HG03558 (cell line): ENCODE measurements at regions not wholly inside any gene's neighbourhood (a gene's known extent, or its start where the extent isn't known, plus 50 kb on each side); places are given as distances from the start of the nearest gene placed in this dataset.

Experiments
- ATAC-seq: cut with Tn5 transposase; IDR thresholded peaks from one replicate; pipeline ENCODE4 v1.9.1; 2021; ENCODE audit warnings: moderate number of reproducible peaks; ENCODE audit not compliant: unreplicated experiment; ENCODE audit errors: extremely low read depth

DNA sequence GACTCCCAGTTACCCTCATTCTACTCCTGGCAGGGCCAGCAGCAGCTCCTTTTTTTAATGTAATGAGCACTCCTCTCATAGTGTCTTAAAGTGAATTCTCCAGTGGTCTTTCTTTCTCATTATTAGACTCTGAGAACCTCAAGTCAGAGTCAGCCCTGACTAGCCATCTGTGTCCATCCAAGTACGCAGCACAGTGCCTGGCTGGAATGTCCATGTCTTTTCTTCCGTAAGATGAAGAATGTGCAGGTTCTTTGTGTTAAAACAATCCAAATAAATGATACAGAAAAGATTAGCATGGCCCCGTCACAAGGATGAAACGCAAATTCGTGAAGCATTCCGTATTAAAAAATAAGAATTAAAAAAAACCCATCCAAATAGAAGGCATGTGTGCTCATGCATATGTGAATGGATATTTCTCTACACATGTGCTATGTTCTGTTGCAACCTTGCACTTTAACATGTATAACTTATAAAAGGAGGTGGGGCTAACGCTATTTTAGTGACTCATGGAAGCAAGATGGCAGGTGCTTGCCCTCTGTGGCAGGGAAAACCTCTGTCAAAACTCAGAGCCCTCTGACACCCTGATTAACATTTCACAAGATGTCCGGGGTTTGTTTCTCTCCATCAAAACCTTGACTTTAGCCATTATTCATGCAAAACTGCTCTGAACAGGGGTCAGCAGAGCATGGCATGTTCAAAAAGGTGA lies 170.7 kb upstream of the TOPAZ1 start:
- no peak for ATAC-seq

DNA sequence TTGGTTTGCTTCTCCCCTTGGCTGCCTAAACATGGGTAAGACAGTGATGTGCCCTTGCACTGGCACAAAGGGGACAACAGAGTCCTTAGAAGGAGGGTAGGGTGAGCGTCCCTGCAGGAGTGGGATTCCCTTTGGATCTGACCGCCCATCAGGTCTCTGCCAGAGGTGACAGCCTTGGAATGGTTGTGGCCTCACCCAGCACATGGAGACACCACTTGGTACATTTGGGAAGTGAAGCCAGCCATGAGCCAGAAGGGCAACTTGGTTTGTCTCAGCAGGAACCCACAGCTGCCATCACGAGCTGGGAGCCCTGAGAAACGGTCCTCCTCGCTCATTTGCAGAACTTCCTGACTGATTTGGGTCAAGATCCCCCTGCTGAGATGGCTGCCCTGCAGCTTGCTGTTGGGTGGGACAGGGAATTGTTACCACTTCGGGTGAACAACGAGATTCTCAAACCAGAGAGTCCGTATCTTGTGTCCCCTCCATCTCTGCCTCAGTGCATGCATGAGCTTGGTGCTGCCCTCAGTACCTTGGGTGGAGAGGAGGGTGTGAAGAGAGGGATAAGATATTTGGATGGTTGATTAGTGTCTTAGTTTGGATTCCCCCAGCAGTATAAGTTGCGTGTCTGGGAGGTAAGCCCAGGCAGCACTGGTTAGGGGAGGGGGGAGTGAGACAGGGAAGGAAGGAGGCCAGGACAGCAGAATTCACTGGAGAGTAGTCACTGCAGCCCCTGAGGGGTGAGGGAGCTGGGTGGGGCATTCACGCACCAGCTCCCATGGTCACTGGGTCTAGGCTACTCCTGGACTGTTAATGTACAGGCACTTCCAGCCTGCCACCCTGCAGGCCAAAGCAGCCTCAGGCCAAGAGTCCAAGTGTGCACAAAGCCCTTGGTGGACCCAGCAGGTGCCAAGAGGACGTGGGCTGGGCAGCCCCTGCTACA lies 168.8 kb upstream of the TOPAZ1 start:
- ATAC-seq = no peak

DNA sequence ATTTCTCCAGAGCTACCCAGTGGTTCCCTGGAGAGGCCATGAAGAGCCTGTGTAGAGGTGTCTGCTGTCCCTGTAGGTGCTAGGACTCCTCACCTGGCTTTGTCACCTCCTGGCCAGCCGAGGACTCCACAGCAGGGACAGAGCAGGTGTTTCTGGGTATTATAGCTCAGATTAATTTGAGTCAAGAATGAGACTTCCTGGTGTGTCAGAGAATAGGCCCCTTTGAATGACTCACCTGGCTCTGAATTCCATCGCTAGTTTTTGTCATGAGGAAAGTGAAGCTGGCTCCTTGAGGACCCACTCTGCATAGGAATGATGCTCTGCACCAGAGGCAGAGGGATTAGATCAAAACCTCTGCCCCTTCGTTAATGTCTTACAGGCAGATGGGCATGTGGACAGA lies 167.5 kb upstream of the TOPAZ1 start:
- ATAC-seq = no peak

DNA sequence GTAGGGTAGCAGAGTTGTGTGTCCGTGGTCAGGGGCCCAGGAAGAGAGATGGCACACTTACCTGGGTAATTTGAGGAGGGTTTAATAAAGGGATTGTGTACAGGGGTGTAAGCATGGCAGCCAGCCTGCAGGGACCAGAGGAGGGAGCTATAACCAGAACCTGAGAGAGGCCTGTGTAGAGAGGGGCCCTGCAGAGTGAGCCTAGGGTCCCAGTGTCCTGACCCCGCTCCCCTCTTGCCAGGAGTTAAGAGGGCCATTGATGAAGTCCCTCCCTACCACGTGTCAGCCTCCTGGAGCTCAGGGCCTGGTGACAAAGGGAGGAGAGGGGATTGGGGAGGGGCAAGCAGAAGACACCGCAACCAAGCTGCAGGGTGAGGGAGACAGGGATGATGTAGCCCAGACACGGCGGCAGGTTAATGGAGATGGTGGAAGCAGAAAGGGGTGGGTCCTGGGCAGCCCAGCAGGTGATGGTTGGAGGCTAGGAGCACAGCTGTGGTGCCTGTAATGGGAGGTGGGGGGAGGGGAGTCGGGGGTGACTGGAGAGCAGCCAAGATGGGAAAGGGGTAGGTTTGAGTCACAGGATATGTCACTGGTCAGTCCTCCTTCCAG lies 165.4 kb upstream of the TOPAZ1 start:
- no peak for ATAC-seq

DNA sequence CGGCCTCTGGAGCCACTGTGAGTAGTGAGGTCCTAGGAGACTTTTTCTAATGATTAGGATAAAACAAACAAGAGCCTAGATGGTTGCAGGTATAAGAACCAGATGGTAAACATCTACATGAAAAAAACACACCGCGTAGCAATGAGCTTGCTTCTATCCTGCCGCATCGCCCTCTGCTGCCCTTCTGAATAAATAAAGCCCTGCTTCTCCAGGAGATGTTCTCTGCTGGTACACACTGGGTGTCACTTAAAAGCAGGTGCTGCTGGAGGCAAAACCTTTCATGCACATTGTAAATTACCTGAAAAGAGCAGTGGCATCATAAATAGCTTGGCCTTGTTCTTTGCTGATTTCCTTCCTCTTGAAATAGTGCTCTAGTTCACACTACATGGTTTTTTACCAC lies 164.4 kb upstream of the TOPAZ1 start:
- ATAC-seq = no peak

DNA sequence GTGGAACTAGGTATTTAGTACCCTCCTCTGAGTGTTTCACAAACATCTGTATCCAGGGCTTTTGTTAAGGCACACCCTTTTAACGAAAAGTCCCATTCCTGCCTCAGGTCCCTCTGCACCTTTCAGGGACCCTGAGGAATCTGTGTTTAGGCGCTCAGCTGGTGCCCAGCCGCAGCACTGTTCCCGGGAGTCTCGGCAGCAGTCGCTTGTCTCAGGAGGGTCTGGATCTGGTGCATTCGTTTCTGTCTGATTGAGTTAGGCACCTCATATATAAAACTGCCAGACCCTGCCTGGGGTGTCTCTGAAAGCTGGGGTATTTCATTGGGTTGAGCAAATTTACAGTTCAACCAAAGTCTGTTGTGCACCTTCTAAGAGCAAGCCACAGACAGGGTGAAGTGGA lies 162.8 kb upstream of the TOPAZ1 start:
- no peak for ATAC-seq

- ATAC-seq = no peak
These were observed 161.8 kb upstream of the TOPAZ1 start for GRCh38 chr3:44079916-44080315.

GRCh38 chr3:44080474-44081072 lies 161.1 kb upstream of the TOPAZ1 start:
- ATAC-seq = no peak

GRCh38 chr3:44090036-44090435 lies 151.7 kb upstream of the TOPAZ1 start:
- ATAC-seq = no peak

GRCh38 chr3:44092497-44092896 lies 149.2 kb upstream of the TOPAZ1 start:
- no peak for ATAC-seq

DNA sequence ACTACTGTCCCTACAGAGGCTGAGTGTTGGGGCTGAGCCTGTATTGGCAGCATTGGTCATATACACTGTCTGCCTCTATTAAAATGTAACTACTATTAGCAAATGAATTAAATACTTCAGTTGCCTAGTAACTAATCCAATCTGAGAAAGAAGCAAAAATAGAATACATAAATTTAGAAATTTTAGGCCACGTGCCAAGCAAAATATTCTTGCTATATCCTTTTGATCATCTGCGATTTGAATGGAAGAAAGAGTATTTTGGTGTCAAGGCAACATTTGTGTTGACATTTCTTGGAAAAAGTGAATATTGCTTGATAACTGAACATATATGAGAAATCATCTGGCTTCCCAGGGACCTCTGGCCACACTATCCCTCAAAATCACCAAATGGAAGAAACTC lies 148.2 kb upstream of the TOPAZ1 start:
- ATAC-seq = no peak

DNA sequence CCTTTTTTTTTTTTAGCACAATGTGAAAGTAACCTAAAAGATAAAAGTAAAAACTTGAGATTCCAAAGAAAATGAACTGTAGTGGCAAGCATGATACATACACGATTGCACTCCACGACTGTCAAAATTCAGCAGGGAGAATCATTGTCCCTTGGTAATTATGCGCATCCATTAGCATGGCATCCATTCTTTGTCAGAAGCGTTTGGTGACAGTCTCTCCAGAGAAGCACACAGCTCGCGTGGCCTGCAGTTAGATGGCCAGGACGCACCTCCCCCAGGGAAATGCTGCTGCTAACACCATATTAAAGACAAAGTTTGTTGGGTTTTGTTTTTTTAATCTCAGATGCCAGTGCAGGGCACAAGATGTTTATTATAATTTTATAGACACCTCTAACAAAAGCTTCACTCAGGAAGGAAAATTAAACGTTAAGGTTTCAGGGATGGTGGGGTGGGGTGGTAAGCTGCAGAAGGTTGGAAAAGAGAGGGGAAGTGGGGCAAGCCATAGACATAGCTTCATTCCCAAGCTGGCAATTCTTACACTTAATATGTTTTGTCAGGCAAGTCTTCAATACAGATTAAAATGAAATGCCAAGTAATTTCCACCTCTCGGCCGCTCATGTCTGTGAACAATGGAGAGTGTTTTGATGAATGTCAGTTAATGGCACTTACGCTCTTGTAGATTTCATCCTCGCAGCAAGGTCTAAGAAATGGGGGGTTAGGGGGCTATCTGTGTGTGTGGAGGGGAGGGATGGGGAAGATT lies 142.8 kb upstream of the TOPAZ1 start:
- ATAC-seq = no peak

DNA sequence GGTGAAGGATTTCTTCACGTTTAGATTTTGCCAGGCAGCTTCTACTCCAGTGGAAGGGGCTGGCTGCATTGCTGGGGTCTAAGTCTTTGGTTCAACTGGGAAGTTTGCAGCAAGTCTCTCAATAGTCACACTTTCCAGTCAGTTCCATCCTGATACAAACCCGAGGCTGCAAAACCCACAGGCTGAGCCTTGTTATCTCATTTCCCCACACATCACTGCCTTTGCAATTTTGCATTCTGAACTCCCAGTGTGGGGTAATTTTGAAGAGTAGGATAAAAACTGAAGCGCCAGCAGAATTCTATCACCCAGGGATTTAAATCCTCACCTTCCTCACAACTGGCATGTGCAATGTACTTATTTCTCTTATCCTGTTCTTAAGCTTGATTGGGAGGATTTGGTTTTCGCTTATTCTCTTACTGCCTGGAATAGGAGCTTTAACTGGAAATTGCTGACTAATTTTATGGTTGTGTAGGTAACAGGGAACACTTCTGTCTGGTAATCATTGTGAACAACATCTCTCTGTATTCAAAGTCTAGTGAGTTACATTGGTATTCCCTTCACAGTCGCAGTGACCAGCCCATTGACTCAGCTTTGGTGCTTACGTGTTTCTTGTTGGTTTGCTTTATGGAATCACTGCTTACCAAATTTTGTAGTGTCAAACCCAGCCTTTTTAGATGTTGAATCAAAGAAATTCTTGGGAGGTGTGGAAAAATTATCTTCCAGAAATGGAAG lies 142.0 kb upstream of the TOPAZ1 start:
- ATAC-seq = no peak

DNA sequence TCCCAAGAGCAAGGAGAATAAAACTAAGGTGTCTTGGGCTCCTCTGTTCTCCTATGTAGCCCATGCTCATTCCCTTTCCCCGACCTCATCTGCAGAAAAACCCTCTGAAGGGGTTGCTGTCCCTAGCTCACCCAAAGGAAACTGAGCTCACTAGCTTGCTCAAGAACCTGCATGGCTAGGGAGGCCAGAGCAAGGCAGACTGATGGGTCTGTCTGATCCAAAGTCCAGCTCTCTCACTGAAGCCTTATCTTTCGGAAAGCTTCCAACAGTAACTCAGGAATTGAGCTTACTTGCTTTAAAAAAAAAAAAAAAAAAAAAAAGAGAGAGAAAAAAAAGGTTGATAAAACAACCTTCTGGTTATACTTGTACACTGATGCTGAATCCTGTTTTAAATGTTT lies 141.4 kb upstream of the TOPAZ1 start:
- ATAC-seq = no peak

GRCh38 chr3:44104043-44104442 lies 137.6 kb upstream of the TOPAZ1 start:
- ATAC-seq = no peak

- peak; percentile 86 for ATAC-seq
These were observed 136.9 kb upstream of the TOPAZ1 start for GRCh38 chr3:44104668-44105321.

GRCh38 chr3:44105571-44105970 lies 136.1 kb upstream of the TOPAZ1 start:
- no peak for ATAC-seq

GRCh38 chr3:44106756-44107155 lies 134.9 kb upstream of the TOPAZ1 start:
- no peak for ATAC-seq

- no peak for ATAC-seq
These were observed 133.2 kb upstream of the TOPAZ1 start for GRCh38 chr3:44108481-44108880.
